GM10248 (cell line): ENCODE measurements at regions not wholly inside any gene's neighbourhood (a gene's known extent, or its start where the extent isn't known, plus 50 kb on each side); places are given as distances from the start of the nearest gene placed in this dataset.
"Not testable (repeated sequence)": the region's sequence is repeated elsewhere in the genome, so short reads cannot be mapped to it uniquely, and the experiment has no call there.

Source experiments
- CTCF ChIA-PET: fragments of 300-600 bp; sonication (Branson Sonifier 250); formaldehyde crosslinking; extraction: SDS; loops from one replicate; lab custom pipeline; 2021; ENCODE audit warnings: antibody characterized with exemption; lab: Yijun Ruan, JAX
- POLR2A ChIA-PET: fragments of 350-650 bp; sonication (Branson Sonifier 250); formaldehyde crosslinking; extraction: SDS; loops from one replicate; lab custom pipeline; 2020; ENCODE audit warnings: antibody characterized with exemption; lab: Yijun Ruan, JAX
- DNase-seq: peaks from one replicate; pipeline ENCODE4 v3.0.0; 2012; ENCODE audit errors: extremely low spot score
- CTCF ChIP-seq: IDR thresholded peaks from 2 replicates; pipeline ENCODE4 v1.5.1; 2012; ENCODE audit warnings: mild to moderate bottlenecking, low read depth; ENCODE audit errors: extremely low read depth, missing control alignments, control extremely low read depth

GRCh38 chr1:178599745-178600144 is 86.8 kb downstream of the TEX35 start:
- TF ChIP-seq CTCF, result no peak
- ChIA-PET CTCF (interaction anchor here (1.1 kb wide), 1 partner anchor 13 kb away, joined by 3 read pairs; no protein-coding TSS in a partner anchor), POLR2A (interaction anchor here (1.0 kb wide), 1 partner anchor 18 kb away, joined by 3 read pairs; no protein-coding TSS in a partner anchor)
- DNase-seq, result no peak

- ChIA-PET POLR2A (no interaction called here), CTCF (interaction anchor here (1.3 to 3.0 kb wide), 7 partner anchors 8 to 60 kb away, joined by 4 to 9 read pairs (median 6); no protein-coding TSS in a partner anchor)
- TF ChIP-seq CTCF, result no peak
- no peak for DNase-seq
Observed at GRCh38 chr1:178603926-178604325, 91.0 kb downstream of the TEX35 start.

- no peak for DNase-seq
- ChIA-PET CTCF (interaction anchor here (1.0 to 1.2 kb wide), 4 partner anchors 8 to 34 kb away, joined by 3 to 5 read pairs (median 4); no protein-coding TSS in a partner anchor), POLR2A (no interaction called here)
- no peak for TF ChIP-seq CTCF
Observed at GRCh38 chr1:178606839-178607238, 93.9 kb downstream of the TEX35 start.

GRCh38 chr1:178607718-178608408 is 95.0 kb downstream of the TEX35 start:
- DNase-seq, result peak; percentile 33
- ChIA-PET POLR2A (no interaction called here), CTCF (interaction anchor here (1.0 to 1.4 kb wide), 3 partner anchors 9 to 32 kb away, joined by 3 read pairs; no protein-coding TSS in a partner anchor)
- TF ChIP-seq CTCF, result no peak

- CTCF ChIA-PET, result interaction anchor here (1.1 to 1.4 kb wide), 2 partner anchors 15 to 33 kb away, joined by 3 read pairs; no protein-coding TSS in a partner anchor
- no peak for TF ChIP-seq CTCF
- POLR2A ChIA-PET, result no interaction called here
- DNase-seq, result no peak
Observed at GRCh38 chr1:178609015-178609414, 96.1 kb downstream of the TEX35 start.

GRCh38 chr1:178610690-178611410 is 97.9 kb downstream of the TEX35 start:
- CTCF ChIA-PET, result interaction anchor here (0.7 kb wide), 1 partner anchor 12 kb away, joined by 3 read pairs; no protein-coding TSS in a partner anchor
- POLR2A ChIA-PET, DNase-seq: not testable (repeated sequence)
